ENCODE measurements at regions not wholly inside any gene's neighbourhood (a gene's known extent, or its start where the extent isn't known, plus 50 kb on each side); places are given as distances from the start of the nearest gene placed in this dataset.
"Not testable (repeated sequence)": the region's sequence is repeated elsewhere in the genome, so short reads cannot be mapped to it uniquely, and the experiment has no call there.

DNA sequence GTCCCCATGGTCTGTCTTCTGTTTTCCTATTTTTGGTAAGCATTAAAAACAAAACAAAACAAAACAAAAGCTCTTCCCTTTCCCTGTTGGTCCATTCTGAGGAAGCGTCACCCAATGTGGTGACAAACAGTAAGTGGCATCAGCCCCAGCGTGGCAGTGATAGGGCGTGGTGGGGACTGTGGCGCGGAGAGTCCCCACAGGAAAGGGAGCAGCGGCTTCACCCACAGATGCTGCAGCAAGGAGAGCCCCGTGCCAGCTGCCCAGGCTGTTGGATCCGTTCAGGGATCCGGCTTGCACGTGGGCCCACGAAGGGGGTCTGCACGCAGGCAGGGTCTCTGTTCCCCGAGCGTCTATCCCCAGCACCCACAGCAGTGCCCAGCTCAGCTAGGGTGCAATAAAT, 279.2 kb downstream of the ADGRD1 start:
- not testable (repeated sequence) for TF ChIP-seq EZH2 (IDR thresholded peaks at IDR 0.05)
- TF ChIP-seq, protein P1, sequence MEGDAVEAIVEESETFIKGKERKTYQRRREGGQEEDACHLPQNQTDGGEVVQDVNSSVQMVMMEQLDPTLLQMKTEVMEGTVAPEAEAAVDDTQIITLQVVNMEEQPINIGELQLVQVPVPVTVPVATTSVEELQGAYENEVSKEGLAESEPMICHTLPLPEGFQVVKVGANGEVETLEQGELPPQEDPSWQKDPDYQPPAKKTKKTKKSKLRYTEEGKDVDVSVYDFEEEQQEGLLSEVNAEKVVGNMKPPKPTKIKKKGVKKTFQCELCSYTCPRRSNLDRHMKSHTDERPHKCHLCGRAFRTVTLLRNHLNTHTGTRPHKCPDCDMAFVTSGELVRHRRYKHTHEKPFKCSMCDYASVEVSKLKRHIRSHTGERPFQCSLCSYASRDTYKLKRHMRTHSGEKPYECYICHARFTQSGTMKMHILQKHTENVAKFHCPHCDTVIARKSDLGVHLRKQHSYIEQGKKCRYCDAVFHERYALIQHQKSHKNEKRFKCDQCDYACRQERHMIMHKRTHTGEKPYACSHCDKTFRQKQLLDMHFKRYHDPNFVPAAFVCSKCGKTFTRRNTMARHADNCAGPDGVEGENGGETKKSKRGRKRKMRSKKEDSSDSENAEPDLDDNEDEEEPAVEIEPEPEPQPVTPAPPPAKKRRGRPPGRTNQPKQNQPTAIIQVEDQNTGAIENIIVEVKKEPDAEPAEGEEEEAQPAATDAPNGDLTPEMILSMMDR (IDR thresholded peaks at IDR 0.05) = not testable (repeated sequence)
